HCT116 (cell line): ENCODE measurements at regions not wholly inside any gene's neighbourhood (a gene's known extent, or its start where the extent isn't known, plus 50 kb on each side); places are given as distances from the start of the nearest gene placed in this dataset.

ENCODE experiments used
- ATAC-seq: fragments of 200-7000 bp; cut with Tn5 transposase; 2 replicates; pipeline ENCODE4 v1.9.1; 2020; ENCODE audit warnings: mild to moderate bottlenecking, moderate library complexity
- BruUV-seq: library from RNA; stranded (reverse); fragments of 400-500 nt; replicated peaks from 2 replicates; lab custom pipeline; 2021; lab: Mats Ljungman, UMichigan
- CTCF ChIA-PET: fragments of 300-600 bp; sonication (Branson Sonifier 250); formaldehyde crosslinking; loops from one replicate; lab custom pipeline; 2021; ENCODE audit warnings: antibody characterized with exemption; lab: Charles Lee
- POLR2A ChIA-PET: fragments of 300-600, 350-600 bp; sonication (Branson Sonifier 250); formaldehyde crosslinking; loops from one replicate; lab custom pipeline; 2021; ENCODE audit warnings: antibody characterized with exemption; lab: Charles Lee
- RAD21 ChIA-PET, 2 experiments: fragments of 300-600 bp; sonication (Branson Sonifier 250); formaldehyde crosslinking; loops; one replicate each; lab custom pipeline; 2023; ENCODE audit warnings: low total read pairs in 2 of 2; ENCODE audit not compliant: uncharacterized antibody in 2 of 2, unreplicated experiment in 2 of 2, low non-redundant PET in 1 of 2; lab: Charles Lee
- DNase-seq: peaks from one replicate; pipeline ENCODE4 v3.0.0-alpha.2; 2010; ENCODE audit warnings: low read depth, low spot score
- H2AFZ ChIP-seq: fragments of 200-600 bp; shearing (Covaris generic), sonication (generic); 2 replicates; pipeline ENCODE4 v1.6.1; 2017; ENCODE audit warnings: low read depth, mixed run types, mixed read lengths, antibody characterized with exemption, low read length; ENCODE audit not compliant: poor library complexity, severe bottlenecking
- H3K27ac ChIP-seq: 2 replicates; pipeline ENCODE4 v1.5.1; 2012; ENCODE audit warnings: low read depth, low read length
- H3K27me3 ChIP-seq: fragments of 200-600 bp; sonication (generic); 2 replicates; pipeline ENCODE4 v1.6.1; 2016; ENCODE audit warnings: mixed run types, low read length, mixed read lengths; ENCODE audit not compliant: insufficient read depth
- H3K36me3 ChIP-seq, 2 experiments: fragments of 200-500 bp in 1 of 2; fragments of 200-600 bp in 1 of 2; sonication (Bioruptor generic) in 1 of 2; sonication (generic) in 1 of 2; 2 replicates each; pipeline versions ENCODE4 v1.5.1 to v1.6.1; 2014 to 2016; ENCODE audit warnings: low read length in 2 of 2, inconsistent platforms in 1 of 2, mixed read lengths in 1 of 2, mixed run types in 1 of 2; ENCODE audit not compliant: insufficient read depth in 2 of 2, control insufficient read depth in 1 of 2
- H3K4me1 ChIP-seq, 2 experiments: fragments of 200-600 bp in 1 of 2; sonication (generic) in 1 of 2; 2 replicates each; pipeline versions ENCODE4 v1.5.1 to v1.6.1; 2012 to 2017; ENCODE audit warnings: low read length in 2 of 2, inconsistent platforms in 1 of 2, mild to moderate bottlenecking in 1 of 2, mixed read lengths in 1 of 2, mixed run types in 1 of 2, moderate library complexity in 1 of 2; ENCODE audit not compliant: insufficient read depth in 2 of 2, control insufficient read depth in 1 of 2
- H3K4me2 ChIP-seq: fragments of 200-600 bp; sonication (generic); 2 replicates; pipeline ENCODE4 v1.6.1; 2017; ENCODE audit warnings: mixed run types, low read length, mixed read lengths
- H3K4me3 ChIP-seq, 2 experiments: fragments of 200-600 bp in 1 of 2; sonication (generic) in 1 of 2; replicated peaks in 1 of 2; 2 replicates each; pipeline ENCODE4 v1.5.1; 2011 to 2016; ENCODE audit warnings: low read length in 2 of 2, control low read depth in 1 of 2, low read depth in 1 of 2, mild to moderate bottlenecking in 1 of 2, mixed read lengths in 1 of 2, mixed run types in 1 of 2
- H3K79me2 ChIP-seq: fragments of 200-600 bp; sonication (generic); 2 replicates; pipeline ENCODE4 v1.6.1; 2017; ENCODE audit warnings: mild to moderate bottlenecking, mixed run types, low read length, moderate library complexity, mixed read lengths; ENCODE audit not compliant: insufficient read depth
- H3K9ac ChIP-seq: fragments of 200-600 bp; sonication (generic); 2 replicates; pipeline ENCODE4 v1.6.1; 2016; ENCODE audit warnings: low read length, mixed read lengths
- H3K9me2 ChIP-seq: fragments of 200-600 bp; sonication (generic), shearing (Covaris generic); 2 replicates; pipeline ENCODE4 v1.6.1; 2017; ENCODE audit warnings: mixed run types, mild to moderate bottlenecking, moderate library complexity; ENCODE audit not compliant: insufficient read depth
- H3K9me3 ChIP-seq, 2 experiments: fragments of 200-500 bp in 1 of 2; fragments of 200-600 bp in 1 of 2; sonication (Bioruptor generic) in 1 of 2; sonication (generic) in 1 of 2; 2 replicates each; pipeline ENCODE4 v1.6.1; 2014 to 2017; ENCODE audit warnings: low read length in 2 of 2, mixed read lengths in 2 of 2, inconsistent platforms in 1 of 2, low read depth in 1 of 2, mild to moderate bottlenecking in 1 of 2, mixed run types in 1 of 2, moderate library complexity in 1 of 2; ENCODE audit not compliant: control insufficient read depth in 1 of 2, insufficient read depth in 1 of 2
- H4K20me1 ChIP-seq: fragments of 200-600 bp; sonication (generic), shearing (Covaris generic); 2 replicates; pipeline ENCODE4 v1.6.1; 2017; ENCODE audit warnings: mixed run types, mild to moderate bottlenecking, moderate library complexity; ENCODE audit not compliant: insufficient read depth
- CBX3 ChIP-seq: IDR thresholded peaks from 2 replicates; pipeline ENCODE4 v1.6.1; 2012; ENCODE audit warnings: low read depth
- EGR1 ChIP-seq: IDR thresholded peaks from 2 replicates; pipeline ENCODE4 v1.6.1; 2012; ENCODE audit warnings: low read depth
- ELF1 ChIP-seq: IDR thresholded peaks from 2 replicates; pipeline ENCODE4 v1.6.1; 2012; ENCODE audit warnings: low read depth, borderline replicate concordance
- EZH2 ChIP-seq: fragments of 200-600 bp; sonication (generic); IDR thresholded peaks from 2 replicates; pipeline ENCODE4 v1.6.1; 2017; ENCODE audit warnings: antibody characterized with exemption, mixed run types
- EZH2phosphoT487 ChIP-seq: fragments of 200-600 bp; IDR thresholded peaks from 2 replicates; pipeline ENCODE4 v1.6.1; 2018; ENCODE audit warnings: antibody characterized with exemption, borderline replicate concordance
- FOSL1 ChIP-seq: IDR thresholded peaks from 2 replicates; pipeline ENCODE4 v1.6.1; 2012; ENCODE audit warnings: low read depth
- JUND ChIP-seq: IDR thresholded peaks from 2 replicates; pipeline ENCODE4 v1.6.1; 2012
- MAX ChIP-seq: IDR thresholded peaks from 2 replicates; pipeline ENCODE4 v1.6.1; 2012
- POLR2AphosphoS5 ChIP-seq: IDR thresholded peaks from 2 replicates; pipeline ENCODE4 v1.6.1; 2011; ENCODE audit warnings: mild to moderate bottlenecking, low read depth, low read length, moderate library complexity
- REST ChIP-seq: IDR thresholded peaks from 2 replicates; pipeline ENCODE4 v1.6.1; 2012; ENCODE audit warnings: low read depth
- SIN3A ChIP-seq: IDR thresholded peaks from 2 replicates; pipeline ENCODE4 v1.6.1; 2012; ENCODE audit warnings: low read depth
- SP1 ChIP-seq: IDR thresholded peaks from 2 replicates; pipeline ENCODE4 v1.6.1; 2012; ENCODE audit warnings: low read depth
- SRF ChIP-seq: IDR thresholded peaks from 2 replicates; pipeline ENCODE4 v1.6.1; 2012; ENCODE audit warnings: low read depth
- TCF7L2 ChIP-seq: IDR thresholded peaks from 2 replicates; pipeline ENCODE4 v1.7.0; 2011; ENCODE audit warnings: borderline replicate concordance, inconsistent platforms; ENCODE audit not compliant: insufficient read depth, insufficient read length; ENCODE audit errors: extremely low read depth
- ZBTB33 ChIP-seq: IDR thresholded peaks from 2 replicates; pipeline ENCODE4 v1.6.1; 2011; ENCODE audit warnings: mild to moderate bottlenecking, low read length, moderate library complexity; ENCODE audit not compliant: insufficient replicate concordance; ENCODE audit errors: extremely low read depth
- ZFX ChIP-seq: fragments of 450-650 bp; IDR thresholded peaks from 2 replicates; pipeline ENCODE4 v1.6.1; 2017
- intact Hi-C: fragments of 100-400 bp; cut with micrococcal nuclease; formaldehyde crosslinking; loops from 2 replicates; pipeline ENCODE4 v1.10.0; 2022

GRCh38 chr16:22624038-22624799, 113.5 kb downstream of the NPIPB5 start:
- Histone ChIP-seq H3K27me3 (peaks cover 33% of the 10 kb centered on the region), H3K4me3 (no peak overlapping the region), H3K9me2 (no peaks in the 10 kb centered on the region), H3K79me2 (no peaks in the 10 kb centered on the region), H3K4me1 (no peaks in the 10 kb centered on the region), H2AFZ (no peak overlapping the region), H3K4me2 (no peak overlapping the region), H3K9me3 (no peaks in the 10 kb centered on the region), H4K20me1 (no peaks in the 10 kb centered on the region), H3K9ac (no peak overlapping the region), H3K27ac (no peak overlapping the region), H3K36me3 (no peaks in the 10 kb centered on the region)
- POLR2A ChIA-PET = no interaction called here
- DNase-seq = no peak
- no peak for ATAC-seq
- CTCF ChIA-PET = no interaction called here
- RAD21 ChIA-PET = no interaction called here
- TF ChIP-seq SP1 (no peak), EZH2phosphoT487 (no peak), SIN3A (no peak), EZH2 (no peak), POLR2AphosphoS5 (no peak), SRF (no peak), FOSL1 (no peak), ZBTB33 (no peak), CBX3 (no peak), TCF7L2 (no peak), MAX (no peak), ELF1 (no peak), ZFX (no peak), EGR1 (no peak), REST (no peak), JUND (no peak)
- intact Hi-C loops = loop anchor here (10.0 kb wide), 1 partner anchor 219 kb away; no protein-coding TSS in a partner anchor
- no TSS peak for BruUV-seq
